K562 (cell line): ENCODE measurements at regions not wholly inside any gene's neighbourhood (a gene's known extent, or its start where the extent isn't known, plus 50 kb on each side); places are given as distances from the start of the nearest gene placed in this dataset.

Experiments used
- ATAC-seq: fragments of 200-7000 bp; cut with Tn5 transposase; 3 replicates; pipeline ENCODE4 v1.9.1; 2020; ENCODE audit warnings: moderate library complexity
- BruUV-seq: library from RNA; stranded (reverse); fragments of 400-500 nt; replicated peaks from 2 replicates; lab custom pipeline; 2021; lab: Mats Ljungman, UMichigan
- CTCF ChIA-PET: fragments of 300-600 bp; formaldehyde crosslinking; extraction: SDS; loops from one replicate; lab custom pipeline; 2021; ENCODE audit warnings: low intra/inter-chr PET ratio; lab: Yijun Ruan, JAX
- POLR2A ChIA-PET: fragments of 300-600, 350-650 bp; sonication (Branson Sonifier 250); formaldehyde crosslinking; extraction: SDS; loops from one replicate; lab custom pipeline; 2021; ENCODE audit warnings: antibody characterized with exemption, inconsistent platforms; lab: Yijun Ruan, JAX
- DNase-seq, 4 experiments: peaks; one replicate each; pipeline versions ENCODE4 v3.0.0 to v3.0.0-alpha.2; 2011 to 2018; ENCODE audit warnings: low spot score in 3 of 4, mixed read lengths in 3 of 4; ENCODE audit errors: extremely low read depth in 1 of 4
- FAIRE-seq: peaks from 2 replicates; lab custom pipeline; 2011; peaks lifted over from hg19 to GRCh38; lab: Jason Lieb, UNC
- H2AFZ ChIP-seq: 2 replicates; pipeline ENCODE4 v1.6.0; 2011; ENCODE audit warnings: low read depth, low read length, control low read depth, inconsistent platforms
- H3K27ac ChIP-seq: fragments of 200-600 bp; 3 replicates; pipeline ENCODE4 v1.8.0; 2011; ENCODE audit warnings: low read depth, mild to moderate bottlenecking, control low read depth, inconsistent platforms, low read length, moderate library complexity, mixed read lengths; ENCODE audit errors: extremely low read depth
- H3K27me3 ChIP-seq, 2 experiments: fragments of 300-600 bp in 1 of 2; 2 replicates in 1 of 2; 3 replicates in 1 of 2; pipeline versions ENCODE4 v1.6.0 to v1.8.0; 2011; ENCODE audit warnings: inconsistent platforms in 2 of 2, low read length in 2 of 2, mild to moderate bottlenecking in 1 of 2, mixed read lengths in 1 of 2, moderate library complexity in 1 of 2; ENCODE audit not compliant: control insufficient read depth in 2 of 2, insufficient read depth in 2 of 2
- H3K36me3 ChIP-seq: fragments of 300-600 bp; 3 replicates; pipeline ENCODE4 v1.8.0; 2011; ENCODE audit warnings: mild to moderate bottlenecking, low read length, inconsistent platforms; ENCODE audit not compliant: control insufficient read depth, insufficient read depth
- H3K4me1 ChIP-seq, 2 experiments: fragments of 200-600 bp in 1 of 2; replicated peaks in 1 of 2; 2 replicates in 1 of 2; 3 replicates in 1 of 2; pipeline versions ENCODE4 v1.5.1 to v1.8.0; 2011; ENCODE audit warnings: inconsistent platforms in 2 of 2, low read length in 2 of 2, mild to moderate bottlenecking in 1 of 2, mixed read lengths in 1 of 2, moderate library complexity in 1 of 2; ENCODE audit not compliant: control insufficient read depth in 2 of 2, insufficient read depth in 2 of 2
- H3K4me2 ChIP-seq: 2 replicates; pipeline ENCODE4 v1.6.1; 2011; ENCODE audit warnings: low read length, control low read depth, inconsistent platforms, mixed read lengths; ENCODE audit not compliant: insufficient read depth
- H3K4me3 ChIP-seq: fragments of 200-600 bp; sonication (generic), shearing (Covaris generic); 2 replicates; pipeline ENCODE4 v1.5.1; 2016; ENCODE audit warnings: control low read depth, inconsistent platforms
- H3K79me2 ChIP-seq: fragments of 200-600 bp; 3 replicates; pipeline ENCODE4 v1.8.0; 2011; ENCODE audit warnings: low read length, inconsistent platforms; ENCODE audit not compliant: control insufficient read depth, insufficient read depth
- H3K9ac ChIP-seq, 2 experiments: 2 replicates each; pipeline versions ENCODE4 v1.6.0 to v1.6.1; 2011; ENCODE audit warnings: low read depth in 2 of 2, low read length in 2 of 2, control low read depth in 1 of 2, inconsistent platforms in 1 of 2, mild to moderate bottlenecking in 1 of 2, mixed read lengths in 1 of 2; ENCODE audit not compliant: insufficient read depth in 1 of 2
- H3K9me1 ChIP-seq: one replicate; pipeline ENCODE4 v1.6.0; 2011; ENCODE audit warnings: inconsistent platforms, mild to moderate bottlenecking, low read length, moderate library complexity; ENCODE audit not compliant: control insufficient read depth, insufficient read depth
- H3K9me3 ChIP-seq: replicated peaks from 2 replicates; pipeline ENCODE4 v1.5.1; 2011; ENCODE audit warnings: low read depth, low read length, inconsistent platforms; ENCODE audit not compliant: control insufficient read depth, insufficient read depth
- H4K20me1 ChIP-seq: replicated peaks from 2 replicates; pipeline ENCODE4 v1.6.1; 2011; ENCODE audit warnings: low read length, inconsistent platforms, mixed read lengths; ENCODE audit not compliant: control insufficient read depth, insufficient read depth
- CREB3L1 ChIP-seq: fragments of 450-650 bp; IDR thresholded peaks from 2 replicates; pipeline ENCODE4 v1.6.1; 2014; ENCODE audit warnings: low read depth, mild to moderate bottlenecking, moderate library complexity, borderline replicate concordance
- FOXA1 ChIP-seq: fragments of 450-650 bp; IDR thresholded peaks from 2 replicates; pipeline ENCODE4 v1.6.1; 2016; ENCODE audit warnings: mild to moderate bottlenecking, borderline replicate concordance
- GABPB1 ChIP-seq: sonication (generic); formaldehyde crosslinking; IDR thresholded peaks from 2 replicates; pipeline ENCODE4 v1.8.0; 2022; ENCODE audit warnings: mild to moderate bottlenecking, missing genetic modification reagents
- MEIS2 ChIP-seq: fragments of 450-650 bp; IDR thresholded peaks from 2 replicates; pipeline ENCODE4 v1.6.1; 2014; ENCODE audit warnings: mild to moderate bottlenecking; ENCODE audit not compliant: partially characterized antibody
- PHB ChIP-seq: fragments of 250-450 bp; sonication (Bioruptor Pico); IDR thresholded peaks from 2 replicates; pipeline ENCODE4 v1.5.0; 2021
- ZFPM2 ChIP-seq: fragments of 250-450 bp; sonication (Bioruptor Pico); IDR thresholded peaks from 2 replicates; pipeline ENCODE4 v1.5.1; 2022; ENCODE audit warnings: mild to moderate bottlenecking
- ZNF263 ChIP-seq: sonication (generic); formaldehyde crosslinking; IDR thresholded peaks from 2 replicates; pipeline ENCODE4 v1.8.0; 2022; ENCODE audit warnings: mild to moderate bottlenecking, missing genetic modification reagents, borderline replicate concordance
- ZNF778 ChIP-seq: fragments of 450-650 bp; formaldehyde crosslinking; IDR thresholded peaks from 2 replicates; pipeline ENCODE4 v1.4.0; 2020; ENCODE audit warnings: mild to moderate bottlenecking, moderate library complexity
- in situ Hi-C: fragments of 300-500 bp; cut with MboI; formaldehyde crosslinking; loops from 4 replicates; pipeline ENCODE4 v1.15.0; 2018; ENCODE audit warnings: inconsistent platforms, mixed read lengths
- intact Hi-C: fragments of 100-400 bp; cut with micrococcal nuclease; formaldehyde crosslinking; loops from 2 replicates; pipeline ENCODE4 v1.14.2; 2022
- TF ChIP-seq, protein P1 (sequence below): fragments of 200-800 bp; sonication (Bioruptor generic); IDR thresholded peaks from 2 replicates; pipeline ENCODE4 v1.6.1; 2017; ENCODE audit warnings: missing genetic modification characterization, missing compliant biosample characterization

DNA sequence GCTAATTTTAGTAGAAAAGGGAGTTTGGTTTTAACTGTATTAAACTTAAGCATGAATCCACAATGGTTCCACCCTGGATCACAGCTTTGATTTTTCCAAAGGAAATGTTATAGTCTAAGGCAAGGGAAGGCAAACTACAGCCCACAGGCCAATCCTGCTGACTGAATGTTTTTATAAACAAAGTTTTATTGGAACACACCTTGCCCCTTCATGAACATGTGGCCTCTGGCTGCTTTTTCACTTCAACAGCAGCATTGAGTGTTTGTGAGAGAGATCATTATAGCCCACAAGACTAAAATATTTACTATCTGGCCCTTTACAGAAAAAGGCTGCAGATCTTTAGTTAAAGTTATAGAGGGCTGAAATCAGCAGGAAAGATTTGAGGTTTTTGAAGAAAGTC is 198.7 kb downstream of the IRS2 start:
- no peak for FAIRE-seq
- H3K4me3 ChIP-seq: no peak overlapping the region
- no TSS peak for BruUV-seq
- intact Hi-C loops: no loop called here
- H3K27ac ChIP-seq: no peak overlapping the region
- H3K4me2 ChIP-seq: no peak overlapping the region
- ChIA-PET CTCF (no interaction called here), POLR2A (no interaction called here)
- no peaks in the 10 kb centered on the region for H3K36me3 ChIP-seq
- ATAC-seq: no peak
- H3K9ac ChIP-seq: no peak overlapping the region
- no peaks in the 10 kb centered on the region for H3K9me1 ChIP-seq
- no peak for DNase-seq
- no peak overlapping the region for H2AFZ ChIP-seq
- H3K9me3 ChIP-seq: no peaks in the 10 kb centered on the region
- H3K27me3 ChIP-seq: no peaks in the 10 kb centered on the region
- in situ Hi-C loops: no loop called here
- no peaks in the 10 kb centered on the region for H3K79me2 ChIP-seq
- no peak for TF ChIP-seq ZFPM2 (CRISPR knock-in tag)
- TF ChIP-seq PHB: no peak
- no peak for TF ChIP-seq FOXA1
- TF ChIP-seq ZNF263 (CRISPR knock-in tag): no peak
- TF ChIP-seq ZNF778 (CRISPR knock-in tag): no peak
- no peak for TF ChIP-seq CREB3L1
- no peak for TF ChIP-seq MEIS2
- TF ChIP-seq GABPB1 (CRISPR knock-in tag): no peak
- TF ChIP-seq, protein P1, sequence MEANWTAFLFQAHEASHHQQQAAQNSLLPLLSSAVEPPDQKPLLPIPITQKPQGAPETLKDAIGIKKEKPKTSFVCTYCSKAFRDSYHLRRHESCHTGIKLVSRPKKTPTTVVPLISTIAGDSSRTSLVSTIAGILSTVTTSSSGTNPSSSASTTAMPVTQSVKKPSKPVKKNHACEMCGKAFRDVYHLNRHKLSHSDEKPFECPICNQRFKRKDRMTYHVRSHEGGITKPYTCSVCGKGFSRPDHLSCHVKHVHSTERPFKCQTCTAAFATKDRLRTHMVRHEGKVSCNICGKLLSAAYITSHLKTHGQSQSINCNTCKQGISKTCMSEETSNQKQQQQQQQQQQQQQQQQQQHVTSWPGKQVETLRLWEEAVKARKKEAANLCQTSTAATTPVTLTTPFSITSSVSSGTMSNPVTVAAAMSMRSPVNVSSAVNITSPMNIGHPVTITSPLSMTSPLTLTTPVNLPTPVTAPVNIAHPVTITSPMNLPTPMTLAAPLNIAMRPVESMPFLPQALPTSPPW: no peak
- TF ChIP-seq, all 486 proteins: peak for 0
- Histone ChIP-seq H3K4me1 (no peaks in the 10 kb centered on the region), H4K20me1 (no peaks in the 10 kb centered on the region)
